C4-2B (cell line): ENCODE measurements at regions not wholly inside any gene's neighbourhood (a gene's known extent, or its start where the extent isn't known, plus 50 kb on each side); places are given as distances from the start of the nearest gene placed in this dataset.

Experiments
- ZFX ChIP-seq: fragments of 450-650 bp; IDR thresholded peaks from 2 replicates; pipeline ENCODE4 v1.6.1; 2017
- TF ChIP-seq, protein P1 (sequence below): fragments of 450-650 bp; conservative IDR thresholded peaks from 2 replicates; pipeline ENCODE4 v1.5.1; 2017; ENCODE audit warnings: mild to moderate bottlenecking

DNA sequence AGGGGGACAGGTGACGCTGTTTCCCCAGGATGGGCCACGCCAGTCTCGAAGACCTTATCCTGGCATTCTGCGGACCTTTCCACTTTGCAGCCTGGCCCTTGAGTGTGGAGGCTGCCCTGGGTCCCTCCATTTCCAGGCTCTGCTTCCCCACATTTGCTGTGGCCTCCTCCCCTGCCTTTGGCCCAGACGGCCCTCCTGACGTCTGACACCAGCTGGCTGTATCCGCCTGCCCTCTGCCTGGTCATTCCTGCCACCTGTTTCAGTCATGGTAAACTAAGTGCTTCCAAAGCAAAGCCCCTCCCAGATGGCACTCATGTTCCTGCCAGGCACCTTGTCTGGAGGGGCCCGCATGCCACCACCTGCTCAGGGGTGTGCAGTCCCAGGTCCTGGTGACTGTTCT lies 95.1 kb downstream of the ASB1 start:
- TF ChIP-seq, protein P1, sequence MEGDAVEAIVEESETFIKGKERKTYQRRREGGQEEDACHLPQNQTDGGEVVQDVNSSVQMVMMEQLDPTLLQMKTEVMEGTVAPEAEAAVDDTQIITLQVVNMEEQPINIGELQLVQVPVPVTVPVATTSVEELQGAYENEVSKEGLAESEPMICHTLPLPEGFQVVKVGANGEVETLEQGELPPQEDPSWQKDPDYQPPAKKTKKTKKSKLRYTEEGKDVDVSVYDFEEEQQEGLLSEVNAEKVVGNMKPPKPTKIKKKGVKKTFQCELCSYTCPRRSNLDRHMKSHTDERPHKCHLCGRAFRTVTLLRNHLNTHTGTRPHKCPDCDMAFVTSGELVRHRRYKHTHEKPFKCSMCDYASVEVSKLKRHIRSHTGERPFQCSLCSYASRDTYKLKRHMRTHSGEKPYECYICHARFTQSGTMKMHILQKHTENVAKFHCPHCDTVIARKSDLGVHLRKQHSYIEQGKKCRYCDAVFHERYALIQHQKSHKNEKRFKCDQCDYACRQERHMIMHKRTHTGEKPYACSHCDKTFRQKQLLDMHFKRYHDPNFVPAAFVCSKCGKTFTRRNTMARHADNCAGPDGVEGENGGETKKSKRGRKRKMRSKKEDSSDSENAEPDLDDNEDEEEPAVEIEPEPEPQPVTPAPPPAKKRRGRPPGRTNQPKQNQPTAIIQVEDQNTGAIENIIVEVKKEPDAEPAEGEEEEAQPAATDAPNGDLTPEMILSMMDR = no peak
- TF ChIP-seq ZFX = no peak
